ENCODE measurements at regions not wholly inside any gene's neighbourhood (a gene's known extent, or its start where the extent isn't known, plus 50 kb on each side); places are given as distances from the start of the nearest gene placed in this dataset.
"Not testable (repeated sequence)": the region's sequence is repeated elsewhere in the genome, so short reads cannot be mapped to it uniquely, and the experiment has no call there.

- no peak for DNase-seq (ENCODE audit: low spot score)
These were observed 275.4 kb upstream of the BTG1 start for GRCh38 chr12:92421042-92421441.

- DNase-seq (ENCODE audit: low spot score): no peak
These were observed 273.6 kb upstream of the BTG1 start for GRCh38 chr12:92419201-92419600.

- DNase-seq (ENCODE audit: low spot score): no peak
These were observed 272.7 kb upstream of the BTG1 start for GRCh38 chr12:92418381-92418780.

GRCh38 chr12:92417373-92417772 is 271.7 kb upstream of the BTG1 start:
- no peak for DNase-seq (ENCODE audit: low spot score)

GRCh38 chr12:92416385-92416812 is 270.8 kb upstream of the BTG1 start:
- DNase-seq (ENCODE audit: low spot score): no peak

- no peak for DNase-seq (ENCODE audit: low spot score)
These were observed 268.8 kb upstream of the BTG1 start for GRCh38 chr12:92414170-92415070.

- no peak for DNase-seq (ENCODE audit: low spot score)
These were observed 267.6 kb upstream of the BTG1 start for GRCh38 chr12:92413286-92413685.

GRCh38 chr12:92412856-92413255 is 267.2 kb upstream of the BTG1 start:
- DNase-seq (ENCODE audit: low spot score): no peak

- no peak for DNase-seq (ENCODE audit: low spot score)
These were observed 266.0 kb upstream of the BTG1 start for GRCh38 chr12:92411687-92412086.

- peak; percentile 21 for DNase-seq (ENCODE audit: low spot score)
These were observed 262.6 kb upstream of the BTG1 start for GRCh38 chr12:92408072-92408900.

- not testable (repeated sequence) for DNase-seq (ENCODE audit: low spot score)
These were observed 260.9 kb upstream of the BTG1 start for GRCh38 chr12:92406404-92407070.

GRCh38 chr12:92405801-92406251 is 260.2 kb upstream of the BTG1 start:
- not testable (repeated sequence) for DNase-seq (ENCODE audit: low spot score)

GRCh38 chr12:92404921-92405320 is 259.3 kb upstream of the BTG1 start:
- no peak for DNase-seq (ENCODE audit: low spot score)

GRCh38 chr12:92404259-92404894 is 258.7 kb upstream of the BTG1 start:
- DNase-seq (ENCODE audit: low spot score): no peak

- DNase-seq (ENCODE audit: low spot score): no peak
These were observed 257.8 kb upstream of the BTG1 start for GRCh38 chr12:92403210-92404175.

GRCh38 chr12:92402415-92402814 is 256.8 kb upstream of the BTG1 start:
- DNase-seq (ENCODE audit: low spot score): no peak

GRCh38 chr12:92400006-92400405 is 254.4 kb upstream of the BTG1 start:
- DNase-seq (ENCODE audit: low spot score): no peak

- no peak for DNase-seq (ENCODE audit: low spot score)
These were observed 253.1 kb upstream of the BTG1 start for GRCh38 chr12:92398565-92399309.

- no peak for DNase-seq (ENCODE audit: low spot score)
These were observed 251.1 kb upstream of the BTG1 start for GRCh38 chr12:92396647-92397252.

Data from HuH-7.5 (cell line).